ENCODE measurements at regions not wholly inside any gene's neighbourhood (a gene's known extent, or its start where the extent isn't known, plus 50 kb on each side); places are given as distances from the start of the nearest gene placed in this dataset.

- TF ChIP-seq, protein P1, sequence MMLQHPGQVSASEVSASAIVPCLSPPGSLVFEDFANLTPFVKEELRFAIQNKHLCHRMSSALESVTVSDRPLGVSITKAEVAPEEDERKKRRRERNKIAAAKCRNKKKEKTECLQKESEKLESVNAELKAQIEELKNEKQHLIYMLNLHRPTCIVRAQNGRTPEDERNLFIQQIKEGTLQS (CRISPR knock-in tag; conservative IDR thresholded peaks at IDR 0.05), result no peak
Measured at GRCh38 chr3:146970236-146970635, 365.1 kb upstream of the PLSCR5 start (continued).

GRCh38 chr3:146969356-146969755 lies 364.2 kb upstream of the PLSCR5 start:
- TF ChIP-seq RORB (CRISPR knock-in tag; IDR thresholded peaks at IDR 0.05) (no peak), HMGXB4 (CRISPR knock-in tag; IDR thresholded peaks at IDR 0.05) (no peak), SMAD3 (CRISPR knock-in tag; IDR thresholded peaks at IDR 0.05; ENCODE audit: borderline replicate concordance) (no peak), AFF4 (CRISPR knock-in tag; IDR thresholded peaks at IDR 0.05; ENCODE audit: borderline replicate concordance) (no peak), GABPB1 (CRISPR knock-in tag; IDR thresholded peaks at IDR 0.05) (no peak), ZNF138 (CRISPR knock-in tag; conservative IDR thresholded peaks at IDR 0.05) (no peak), SMAD4 (CRISPR knock-in tag; IDR thresholded peaks at IDR 0.05) (no peak)
- TF ChIP-seq, protein P2, sequence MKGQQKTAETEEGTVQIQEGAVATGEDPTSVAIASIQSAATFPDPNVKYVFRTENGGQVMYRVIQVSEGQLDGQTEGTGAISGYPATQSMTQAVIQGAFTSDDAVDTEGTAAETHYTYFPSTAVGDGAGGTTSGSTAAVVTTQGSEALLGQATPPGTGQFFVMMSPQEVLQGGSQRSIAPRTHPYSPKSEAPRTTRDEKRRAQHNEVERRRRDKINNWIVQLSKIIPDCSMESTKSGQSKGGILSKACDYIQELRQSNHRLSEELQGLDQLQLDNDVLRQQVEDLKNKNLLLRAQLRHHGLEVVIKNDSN (CRISPR knock-in tag; IDR thresholded peaks at IDR 0.05), result no peak
- TF ChIP-seq, protein P3, sequence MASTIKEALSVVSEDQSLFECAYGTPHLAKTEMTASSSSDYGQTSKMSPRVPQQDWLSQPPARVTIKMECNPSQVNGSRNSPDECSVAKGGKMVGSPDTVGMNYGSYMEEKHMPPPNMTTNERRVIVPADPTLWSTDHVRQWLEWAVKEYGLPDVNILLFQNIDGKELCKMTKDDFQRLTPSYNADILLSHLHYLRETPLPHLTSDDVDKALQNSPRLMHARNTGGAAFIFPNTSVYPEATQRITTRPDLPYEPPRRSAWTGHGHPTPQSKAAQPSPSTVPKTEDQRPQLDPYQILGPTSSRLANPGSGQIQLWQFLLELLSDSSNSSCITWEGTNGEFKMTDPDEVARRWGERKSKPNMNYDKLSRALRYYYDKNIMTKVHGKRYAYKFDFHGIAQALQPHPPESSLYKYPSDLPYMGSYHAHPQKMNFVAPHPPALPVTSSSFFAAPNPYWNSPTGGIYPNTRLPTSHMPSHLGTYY (CRISPR knock-in tag; IDR thresholded peaks at IDR 0.05), result no peak
- no peak overlapping the region for H3K27ac Mint-ChIP-seq
- ATAC-seq (no peak), DNase-seq (ENCODE audit: low spot score) (no peak)
- H3K4me1 Mint-ChIP-seq, result peaks cover 16% of the 10 kb centered on the region
- H3K4me3 Mint-ChIP-seq, result no peak overlapping the region
- POLR2A ChIA-PET, result no interaction called here
- CTCF ChIA-PET, result no interaction called here
- no peaks in the 10 kb centered on the region for H3K36me3 Mint-ChIP-seq
- no peaks in the 10 kb centered on the region for H3K9me3 Mint-ChIP-seq
- no peaks in the 10 kb centered on the region for H3K27me3 Mint-ChIP-seq (ENCODE audit: low read depth)

DNA sequence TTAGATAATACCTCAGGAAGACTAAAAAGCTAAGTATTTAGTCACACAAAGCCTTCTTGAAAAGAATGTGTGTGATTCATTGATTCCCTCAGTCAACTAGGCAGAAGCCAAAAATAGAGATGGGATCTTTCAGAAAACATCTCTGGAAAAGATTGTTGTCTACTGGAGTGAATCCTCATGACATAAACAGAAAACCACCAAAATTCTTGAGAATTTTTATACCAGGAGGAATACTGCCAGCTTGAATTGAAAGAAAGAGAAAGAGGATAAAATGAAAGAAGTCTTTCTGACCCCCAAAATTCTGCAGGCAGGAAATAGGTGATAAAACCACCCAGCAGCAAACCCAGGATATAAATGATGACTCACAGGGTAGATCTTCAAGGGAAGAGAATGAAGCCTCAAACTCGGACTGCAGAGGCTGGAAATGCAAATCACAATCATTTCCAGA lies 363.1 kb upstream of the PLSCR5 start:
- Mint-ChIP-seq H3K27me3 (ENCODE audit: low read depth) (no peaks in the 10 kb centered on the region), H3K4me1 (peaks cover 16% of the 10 kb centered on the region), H3K4me3 (no peak overlapping the region), H3K9me3 (no peaks in the 10 kb centered on the region), H3K36me3 (no peaks in the 10 kb centered on the region), H3K27ac (peak overlapping the region; percentile 19; the same call in 1 of the 2 replicates)
- DNase-seq (ENCODE audit: low spot score), result no peak
- ChIA-PET CTCF (no interaction called here), POLR2A (no interaction called here)
- ATAC-seq, result peak; percentile 57; the same call in 1 of the 2 replicates
- TF ChIP-seq PREB (CRISPR knock-in tag; IDR thresholded peaks at IDR 0.05; ENCODE audit: borderline replicate concordance) (no peak), ZMAT4 (CRISPR knock-in tag; IDR thresholded peaks at IDR 0.05) (no peak), FOXP1 (CRISPR knock-in tag; IDR thresholded peaks at IDR 0.05; ENCODE audit: borderline replicate concordance) (no peak), CTCF (IDR thresholded peaks at IDR 0.05) (no peak), NFE2L1 (CRISPR knock-in tag; IDR thresholded peaks at IDR 0.05) (no peak)
- TF ChIP-seq, protein P4, sequence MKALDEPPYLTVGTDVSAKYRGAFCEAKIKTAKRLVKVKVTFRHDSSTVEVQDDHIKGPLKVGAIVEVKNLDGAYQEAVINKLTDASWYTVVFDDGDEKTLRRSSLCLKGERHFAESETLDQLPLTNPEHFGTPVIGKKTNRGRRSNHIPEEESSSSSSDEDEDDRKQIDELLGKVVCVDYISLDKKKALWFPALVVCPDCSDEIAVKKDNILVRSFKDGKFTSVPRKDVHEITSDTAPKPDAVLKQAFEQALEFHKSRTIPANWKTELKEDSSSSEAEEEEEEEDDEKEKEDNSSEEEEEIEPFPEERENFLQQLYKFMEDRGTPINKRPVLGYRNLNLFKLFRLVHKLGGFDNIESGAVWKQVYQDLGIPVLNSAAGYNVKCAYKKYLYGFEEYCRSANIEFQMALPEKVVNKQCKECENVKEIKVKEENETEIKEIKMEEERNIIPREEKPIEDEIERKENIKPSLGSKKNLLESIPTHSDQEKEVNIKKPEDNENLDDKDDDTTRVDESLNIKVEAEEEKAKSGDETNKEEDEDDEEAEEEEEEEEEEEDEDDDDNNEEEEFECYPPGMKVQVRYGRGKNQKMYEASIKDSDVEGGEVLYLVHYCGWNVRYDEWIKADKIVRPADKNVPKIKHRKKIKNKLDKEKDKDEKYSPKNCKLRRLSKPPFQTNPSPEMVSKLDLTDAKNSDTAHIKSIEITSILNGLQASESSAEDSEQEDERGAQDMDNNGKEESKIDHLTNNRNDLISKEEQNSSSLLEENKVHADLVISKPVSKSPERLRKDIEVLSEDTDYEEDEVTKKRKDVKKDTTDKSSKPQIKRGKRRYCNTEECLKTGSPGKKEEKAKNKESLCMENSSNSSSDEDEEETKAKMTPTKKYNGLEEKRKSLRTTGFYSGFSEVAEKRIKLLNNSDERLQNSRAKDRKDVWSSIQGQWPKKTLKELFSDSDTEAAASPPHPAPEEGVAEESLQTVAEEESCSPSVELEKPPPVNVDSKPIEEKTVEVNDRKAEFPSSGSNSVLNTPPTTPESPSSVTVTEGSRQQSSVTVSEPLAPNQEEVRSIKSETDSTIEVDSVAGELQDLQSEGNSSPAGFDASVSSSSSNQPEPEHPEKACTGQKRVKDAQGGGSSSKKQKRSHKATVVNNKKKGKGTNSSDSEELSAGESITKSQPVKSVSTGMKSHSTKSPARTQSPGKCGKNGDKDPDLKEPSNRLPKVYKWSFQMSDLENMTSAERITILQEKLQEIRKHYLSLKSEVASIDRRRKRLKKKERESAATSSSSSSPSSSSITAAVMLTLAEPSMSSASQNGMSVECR (CRISPR knock-in tag; IDR thresholded peaks at IDR 0.05; ENCODE audit: borderline replicate concordance), result no peak

Measured in WTC11 (cell line).